CD14-positive monocyte (primary cell): ENCODE measurements at regions not wholly inside any gene's neighbourhood (a gene's known extent, or its start where the extent isn't known, plus 50 kb on each side); places are given as distances from the start of the nearest gene placed in this dataset.

Experiments used
- DNase-seq, 3 donors: peaks; one replicate each; pipeline ENCODE4 v3.0.0-alpha.2; 2011 to 2022
- H2AFZ ChIP-seq: 2 replicates; pipeline ENCODE4 v1.6.0; 2012; ENCODE audit warnings: mild to moderate bottlenecking, low read depth, low read length, inconsistent platforms; ENCODE audit not compliant: insufficient read depth, poor library complexity, severe bottlenecking
- H3K27ac ChIP-seq, 2 donors: 1 replicate in 1 of 2; 2 replicates in 1 of 2; pipeline ENCODE4 v1.5.1; 2012 to 2013; ENCODE audit warnings: low read length in 2 of 2, control low read depth in 1 of 2, inconsistent platforms in 1 of 2, low read depth in 1 of 2, mild to moderate bottlenecking in 1 of 2
- H3K27me3 ChIP-seq, 2 donors: one replicate each; pipeline versions ENCODE4 v1.6.0 to v1.6.1; 2011 to 2013; ENCODE audit warnings: low read length in 2 of 2; ENCODE audit not compliant: control insufficient read depth in 2 of 2, insufficient read depth in 2 of 2
- H3K36me3 ChIP-seq, 2 donors: replicated peaks in 1 of 2; 1 replicate in 1 of 2; 2 replicates in 1 of 2; pipeline versions ENCODE4 v1.5.1 to v1.6.1; 2012 to 2013; ENCODE audit warnings: low read length in 2 of 2, control low read depth in 1 of 2, inconsistent platforms in 1 of 2, mild to moderate bottlenecking in 1 of 2; ENCODE audit not compliant: insufficient read depth in 2 of 2, control insufficient read depth in 1 of 2
- H3K4me1 ChIP-seq, 2 donors: 1 replicate in 1 of 2; 2 replicates in 1 of 2; pipeline versions ENCODE4 v1.5.1 to v1.6.1; 2012 to 2013; ENCODE audit warnings: low read length in 2 of 2, control low read depth in 1 of 2, inconsistent platforms in 1 of 2, mild to moderate bottlenecking in 1 of 2, moderate library complexity in 1 of 2; ENCODE audit not compliant: insufficient read depth in 2 of 2, control insufficient read depth in 1 of 2
- H3K4me2 ChIP-seq: replicated peaks from 2 replicates; pipeline ENCODE3; 2012; ENCODE audit warnings: low read length, moderate library complexity, mild to moderate bottlenecking; ENCODE audit not compliant: poor library complexity, severe bottlenecking; ENCODE audit errors: extremely low read depth
- H3K4me3 ChIP-seq, 3 experiments: fragments of 200-600 bp in 1 of 3; sonication (generic) in 1 of 3; replicated peaks in 1 of 3; 1 replicate in 2 of 3; 2 replicates in 1 of 3; pipeline ENCODE4 v1.5.1; 2011 to 2013; ENCODE audit warnings: low read length in 3 of 3, mild to moderate bottlenecking in 3 of 3, control low read depth in 2 of 3, low read depth in 2 of 3, inconsistent platforms in 1 of 3, moderate library complexity in 1 of 3
- H3K79me2 ChIP-seq: 2 replicates; pipeline ENCODE4 v1.6.0; 2012; ENCODE audit warnings: mild to moderate bottlenecking, control low read depth, inconsistent platforms, low read length, moderate library complexity; ENCODE audit not compliant: insufficient read depth
- H3K9ac ChIP-seq: 2 replicates; pipeline ENCODE4 v1.6.0; 2017; ENCODE audit warnings: low read length, mild to moderate bottlenecking; ENCODE audit not compliant: insufficient read depth, poor library complexity, severe bottlenecking
- H3K9me3 ChIP-seq, 2 donors: replicated peaks in 1 of 2; 1 replicate in 1 of 2; 2 replicates in 1 of 2; pipeline versions ENCODE4 v1.5.1 to v1.6.1; 2012 to 2013; ENCODE audit warnings: low read length in 2 of 2, control low read depth in 1 of 2; ENCODE audit not compliant: control insufficient read depth in 1 of 2, insufficient read depth in 1 of 2
- H4K20me1 ChIP-seq: 2 replicates; pipeline ENCODE4 v1.6.0; 2012; ENCODE audit warnings: mild to moderate bottlenecking, low read length, control low read depth, moderate library complexity; ENCODE audit not compliant: insufficient read depth
- H3K27ac Mint-ChIP-seq, 7 donors: one replicate each; pipeline ENCODE4 v1.8.0; 2020; ENCODE audit warnings: mild to moderate bottlenecking in 7 of 7, mixed read lengths in 7 of 7, moderate library complexity in 6 of 7, inconsistent platforms in 2 of 7
- H3K27me3 Mint-ChIP-seq, 3 donors: one replicate each; pipeline ENCODE4 v1.8.0; 2021 to 2022; ENCODE audit warnings: low read depth in 3 of 3, mild to moderate bottlenecking in 3 of 3, mixed read lengths in 3 of 3, moderate library complexity in 3 of 3, inconsistent platforms in 1 of 3
- H3K36me3 Mint-ChIP-seq, 2 donors: one replicate each; pipeline ENCODE4 v1.8.0; 2020; ENCODE audit warnings: mixed read lengths in 2 of 2, inconsistent platforms in 1 of 2, mild to moderate bottlenecking in 1 of 2
- H3K4me1 Mint-ChIP-seq: one replicate; pipeline ENCODE4 v1.8.0; 2020; ENCODE audit warnings: mild to moderate bottlenecking, mixed read lengths
- H3K4me3 Mint-ChIP-seq, 2 donors: one replicate each; pipeline ENCODE4 v1.8.0; 2020; ENCODE audit warnings: mild to moderate bottlenecking in 2 of 2, mixed read lengths in 2 of 2, moderate library complexity in 1 of 2
- H3K9me3 Mint-ChIP-seq, 7 donors: one replicate each; pipeline ENCODE4 v1.8.0; 2020 to 2022; ENCODE audit warnings: mixed read lengths in 7 of 7, mild to moderate bottlenecking in 6 of 7, moderate library complexity in 6 of 7, inconsistent platforms in 2 of 7
- CTCF ChIP-seq: fragments of 200-600 bp; IDR thresholded peaks from one replicate; pipeline ENCODE4 v1.8.0; 2022; ENCODE audit warnings: antibody characterized with exemption, mild to moderate bottlenecking
- WGBS: methylation state at CpG from one replicate; pipeline ENCODE4 v1.1.5; 2013; ENCODE audit warnings: missing lambda C conversion rate; ENCODE audit not compliant: insufficient coverage; 5-methylcytosine and 5-hydroxymethylcytosine counted together
- intact Hi-C, 2 donors: fragments of 100-400 bp; cut with micrococcal nuclease; formaldehyde crosslinking; loops; one replicate each; pipeline versions ENCODE4 v1.15.0 to v1.15.1; 2023

DNA sequence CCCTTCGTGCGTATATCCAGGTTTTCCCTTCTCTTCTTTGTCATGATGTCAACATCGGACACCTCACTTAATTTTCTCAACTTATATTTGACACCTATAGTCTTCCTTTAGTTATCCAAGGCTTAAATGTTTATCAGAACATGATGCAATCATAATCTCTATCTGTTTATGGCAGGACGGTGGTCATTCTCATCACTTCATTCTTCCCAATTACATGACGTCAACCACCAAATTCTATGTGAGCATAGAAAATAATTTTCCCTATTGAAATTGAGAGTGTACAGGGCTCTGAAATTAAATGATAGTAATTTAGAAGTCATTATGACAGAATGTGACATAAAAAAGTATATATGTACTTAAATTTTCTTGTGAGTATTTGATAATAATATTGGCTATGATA, 345.4 kb downstream of the CDH9 start:
- H3K9ac ChIP-seq: no peak overlapping the region
- H3K9me3 ChIP-seq: no peaks in the 10 kb centered on the region
- WGBS: 87% methylated on average over 3 of the region's 5 CpGs
- no peak for DNase-seq
- H3K4me1 Mint-ChIP-seq: no peaks in the 10 kb centered on the region
- H3K27me3 Mint-ChIP-seq: no peaks in the 10 kb centered on the region
- no peaks in the 10 kb centered on the region for H3K4me1 ChIP-seq
- H3K4me2 ChIP-seq: no peak overlapping the region
- no peaks in the 10 kb centered on the region for H4K20me1 ChIP-seq
- no peak overlapping the region for H3K27ac ChIP-seq
- TF ChIP-seq CTCF: no peak
- intact Hi-C loops: no loop called here
- H3K36me3 ChIP-seq: no peaks in the 10 kb centered on the region
- H2AFZ ChIP-seq: no peak overlapping the region
- no peaks in the 10 kb centered on the region for H3K27me3 ChIP-seq
- no peak overlapping the region for H3K4me3 Mint-ChIP-seq
- H3K9me3 Mint-ChIP-seq: peaks cover 0 to 4% (median 2%) of the 10 kb centered on the region in 7 donors
- no peak overlapping the region for H3K4me3 ChIP-seq
- no peak overlapping the region for H3K27ac Mint-ChIP-seq
- no peaks in the 10 kb centered on the region for H3K36me3 Mint-ChIP-seq
- no peaks in the 10 kb centered on the region for H3K79me2 ChIP-seq

DNA sequence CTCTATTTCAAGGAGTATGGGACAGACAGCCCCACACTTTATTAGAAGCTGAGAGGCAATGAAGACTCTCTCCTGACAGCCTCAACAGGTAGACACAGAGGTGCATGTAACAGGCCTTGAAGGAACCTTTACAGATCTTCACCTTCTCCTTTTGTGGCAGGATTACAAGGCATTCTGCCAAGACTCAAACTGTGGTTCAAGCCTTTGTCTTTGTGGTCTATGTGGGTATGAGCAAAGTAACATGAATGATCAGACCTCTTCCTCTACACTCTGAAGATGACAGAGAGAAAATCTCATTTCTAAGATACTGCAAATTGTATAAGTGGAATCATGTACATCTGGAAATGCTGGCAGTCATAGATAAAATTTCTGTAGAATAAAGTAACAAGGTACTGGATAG, 346.9 kb downstream of the CDH9 start:
- H3K36me3 ChIP-seq: no peaks in the 10 kb centered on the region
- Mint-ChIP-seq H3K36me3 (no peaks in the 10 kb centered on the region), H3K27ac (no peak overlapping the region), H3K4me1 (no peaks in the 10 kb centered on the region), H3K9me3 (peaks cover 0 to 5% (median 3%) of the 10 kb centered on the region in 7 donors), H3K4me3 (no peak overlapping the region), H3K27me3 (no peaks in the 10 kb centered on the region)
- TF ChIP-seq CTCF: no peak
- intact Hi-C loops: no loop called here
- H3K27me3 ChIP-seq: no peaks in the 10 kb centered on the region
- H3K4me1 ChIP-seq: no peaks in the 10 kb centered on the region
- no peak overlapping the region for H3K4me2 ChIP-seq
- H2AFZ ChIP-seq: no peak overlapping the region
- no peaks in the 10 kb centered on the region for H3K9me3 ChIP-seq
- no peak overlapping the region for H3K4me3 ChIP-seq
- H3K9ac ChIP-seq: no peak overlapping the region
- H3K79me2 ChIP-seq: no peaks in the 10 kb centered on the region
- no peaks in the 10 kb centered on the region for H4K20me1 ChIP-seq
- no peak for DNase-seq
- H3K27ac ChIP-seq: no peak overlapping the region
